WTC11 (cell line): ENCODE measurements at regions not wholly inside any gene's neighbourhood (a gene's known extent, or its start where the extent isn't known, plus 50 kb on each side); places are given as distances from the start of the nearest gene placed in this dataset.

Source experiments
- ATAC-seq: fragments of 200-7000 bp; cut with Tn5 transposase; 2 replicates; pipeline ENCODE4 v1.10.0; 2021; ENCODE audit warnings: mild to moderate bottlenecking, moderate library complexity
- CTCF ChIA-PET: fragments of 300-600 bp; sonication (Branson Sonifier 250); formaldehyde crosslinking; loops from one replicate; lab custom pipeline; 2021; ENCODE audit warnings: antibody characterized with exemption; lab: Charles Lee
- POLR2A ChIA-PET: fragments of 350-600 bp; sonication (Branson Sonifier 250); formaldehyde crosslinking; loops from one replicate; lab custom pipeline; 2021; ENCODE audit warnings: antibody characterized with exemption; lab: Charles Lee
- DNase-seq: peaks from one replicate; pipeline ENCODE4 v3.0.0; 2021; ENCODE audit warnings: low spot score
- H3K27ac Mint-ChIP-seq: 2 replicates; pipeline ENCODE4 v1.8.0; 2021; ENCODE audit warnings: mixed read lengths
- H3K27me3 Mint-ChIP-seq: 2 replicates; pipeline ENCODE4 v1.8.0; 2021; ENCODE audit warnings: low read depth, mild to moderate bottlenecking, moderate library complexity, mixed read lengths
- H3K36me3 Mint-ChIP-seq: 2 replicates; pipeline ENCODE4 v1.8.0; 2021; ENCODE audit warnings: mixed read lengths
- H3K4me1 Mint-ChIP-seq: 2 replicates; pipeline ENCODE4 v1.8.0; 2022; ENCODE audit warnings: mixed read lengths
- H3K4me3 Mint-ChIP-seq: 2 replicates; pipeline ENCODE4 v1.8.0; 2021; ENCODE audit warnings: mild to moderate bottlenecking, moderate library complexity, mixed read lengths
- H3K9me3 Mint-ChIP-seq: 2 replicates; pipeline ENCODE4 v1.8.0; 2021; ENCODE audit warnings: mixed read lengths
- AFF4 ChIP-seq: sonication (generic); formaldehyde crosslinking; IDR thresholded peaks from 2 replicates; pipeline ENCODE4 v1.8.1; 2023; ENCODE audit warnings: mild to moderate bottlenecking, missing genetic modification reagents, borderline replicate concordance
- ARID4B ChIP-seq: sonication (generic); formaldehyde crosslinking; IDR thresholded peaks from 2 replicates; pipeline ENCODE4 v1.8.0; 2023; ENCODE audit warnings: missing genetic modification reagents, mild to moderate bottlenecking, borderline replicate concordance
- ATF2 ChIP-seq: sonication (generic); formaldehyde crosslinking; IDR thresholded peaks from 2 replicates; pipeline ENCODE4 v1.8.1; 2022; ENCODE audit warnings: low read depth, missing genetic modification reagents, borderline replicate concordance
- ATF3 ChIP-seq: sonication (generic); formaldehyde crosslinking; conservative IDR thresholded peaks from 2 replicates; pipeline ENCODE4 v1.8.1; 2022; ENCODE audit warnings: mild to moderate bottlenecking, missing genetic modification reagents
- E2F1 ChIP-seq: sonication (generic); formaldehyde crosslinking; IDR thresholded peaks from 2 replicates; pipeline ENCODE4 v1.8.0; 2022; ENCODE audit warnings: mild to moderate bottlenecking, missing genetic modification reagents
- NR1H2 ChIP-seq: sonication (generic); formaldehyde crosslinking; IDR thresholded peaks from 2 replicates; pipeline ENCODE4 v1.9.0; 2021; ENCODE audit warnings: mild to moderate bottlenecking, moderate library complexity, missing genetic modification reagents
- RORB ChIP-seq: fragments of 250-450 bp; sonication (Bioruptor Pico); IDR thresholded peaks from 2 replicates; pipeline ENCODE4 v1.9.0; 2021; ENCODE audit warnings: mild to moderate bottlenecking
- TEAD1 ChIP-seq: sonication (generic); formaldehyde crosslinking; IDR thresholded peaks from 2 replicates; pipeline ENCODE4 v1.8.0; 2022; ENCODE audit warnings: mild to moderate bottlenecking, missing genetic modification reagents
- TEAD4 ChIP-seq: sonication (generic); formaldehyde crosslinking; IDR thresholded peaks from 2 replicates; pipeline ENCODE4 v1.8.0; 2022; ENCODE audit warnings: mild to moderate bottlenecking, missing genetic modification reagents
- ZNF281 ChIP-seq: sonication (generic); formaldehyde crosslinking; IDR thresholded peaks from 2 replicates; pipeline ENCODE4 v1.8.0; 2023; ENCODE audit warnings: mild to moderate bottlenecking, missing genetic modification reagents
- ZNF423 ChIP-seq: fragments of 250-450 bp; sonication (Bioruptor Pico); IDR thresholded peaks from 2 replicates; pipeline ENCODE4 v2.1.2; 2022; ENCODE audit warnings: mild to moderate bottlenecking, moderate library complexity
- ZSCAN18 ChIP-seq: fragments of 250-450 bp; sonication (Bioruptor Pico); IDR thresholded peaks from 2 replicates; pipeline ENCODE4 v2.1.2; 2022; ENCODE audit warnings: mild to moderate bottlenecking, moderate library complexity

GRCh38 chr2:139721411-139721995 is 941.3 kb upstream of the NXPH2 start:
- Mint-ChIP-seq H3K27me3 (peaks cover 40% of the 10 kb centered on the region), H3K36me3 (no peaks in the 10 kb centered on the region), H3K4me1 (peaks cover 72% of the 10 kb centered on the region), H3K27ac (peak overlapping the region; percentile 55), H3K4me3 (peak overlapping the region; percentile 3; the same call in 1 of the 2 replicates), H3K9me3 (no peaks in the 10 kb centered on the region)
- ChIA-PET POLR2A (no interaction called here), CTCF (interaction anchor here (0.7 to 1.3 kb wide), 2 partner anchors 59 to 271 kb away, joined by 3 read pairs; no protein-coding TSS in a partner anchor)
- ATAC-seq, result peak; percentile 90
- TF ChIP-seq AFF4 (CRISPR knock-in tag), result no peak
- 0 out of 2 replicates have a peak, but pooled peaks have one; percentile 48 for TF ChIP-seq TEAD1 (CRISPR knock-in tag)
- peak; percentile 72 for TF ChIP-seq ZNF423 (CRISPR knock-in tag)
- DNase-seq, result peak; percentile 30

- no peak for DNase-seq
- no peaks in the 10 kb centered on the region for H3K9me3 Mint-ChIP-seq
- H3K27me3 Mint-ChIP-seq, result peaks cover 40% of the 10 kb centered on the region
- ATAC-seq, result no peak
- peaks cover 69% of the 10 kb centered on the region for H3K4me1 Mint-ChIP-seq
- no peak overlapping the region for H3K27ac Mint-ChIP-seq
- POLR2A ChIA-PET, result no interaction called here
- no peak overlapping the region for H3K4me3 Mint-ChIP-seq
- CTCF ChIA-PET, result no interaction called here
- H3K36me3 Mint-ChIP-seq, result no peaks in the 10 kb centered on the region
- TF ChIP-seq ZNF281 (CRISPR knock-in tag), result no peak
- no peak for TF ChIP-seq E2F1 (CRISPR knock-in tag)
- TF ChIP-seq NR1H2 (CRISPR knock-in tag), result no peak
- TF ChIP-seq ATF2 (CRISPR knock-in tag), result no peak
- no peak for TF ChIP-seq RORB (CRISPR knock-in tag)
- no peak for TF ChIP-seq TEAD4 (CRISPR knock-in tag)
- no peak for TF ChIP-seq ZSCAN18 (CRISPR knock-in tag)
- TF ChIP-seq, all 79 proteins: peak for 0
These were observed 939.9 kb upstream of the NXPH2 start for GRCh38 chr2:139720056-139720455.

GRCh38 chr2:139704606-139705005 is 924.4 kb upstream of the NXPH2 start:
- no peak overlapping the region for H3K4me3 Mint-ChIP-seq
- POLR2A ChIA-PET, result no interaction called here
- H3K27me3 Mint-ChIP-seq, result no peaks in the 10 kb centered on the region
- DNase-seq (no peak), ATAC-seq (no peak)
- peaks cover 5% of the 10 kb centered on the region for H3K9me3 Mint-ChIP-seq
- H3K4me1 Mint-ChIP-seq, result peaks cover 19% of the 10 kb centered on the region
- H3K36me3 Mint-ChIP-seq, result peaks cover 7% of the 10 kb centered on the region; the same call in 1 of the 2 replicates
- no peak overlapping the region for H3K27ac Mint-ChIP-seq
- CTCF ChIA-PET, result no interaction called here
- no peak for TF ChIP-seq ARID4B (CRISPR knock-in tag)
- no peak for TF ChIP-seq ATF3
